Left lung (tissue), 4 donors: ENCODE measurements at regions not wholly inside any gene's neighbourhood (a gene's known extent, or its start where the extent isn't known, plus 50 kb on each side); places are given as distances from the start of the nearest gene placed in this dataset.

Experiments
- ATAC-seq: fragments of 200-7000 bp; cut with Tn5 transposase; one replicate; pipeline ENCODE4 v1.9.1; 2020; ENCODE audit warnings: moderate library complexity
- DNase-seq, 4 donors: peaks; one replicate each; pipeline ENCODE4 v3.0.0-alpha.2; 2013 to 2020
- H3K27ac ChIP-seq, 2 donors: fragments of 200-600 bp; sonication (generic) in 1 of 2; one replicate each; pipeline versions ENCODE4 v1.5.0 to v1.8.0; 2020 to 2021
- H3K27me3 ChIP-seq, 2 donors: fragments of 200-600 bp; sonication (generic) in 1 of 2; one replicate each; pipeline versions ENCODE4 v1.5.0 to v1.8.0; 2020 to 2021
- H3K36me3 ChIP-seq, 2 donors: fragments of 200-600 bp; sonication (generic) in 1 of 2; one replicate each; pipeline versions ENCODE4 v1.5.0 to v1.8.0; 2020 to 2021
- H3K4me1 ChIP-seq, 2 donors: fragments of 200-600 bp; one replicate each; pipeline ENCODE4 v1.8.0; 2021
- H3K4me3 ChIP-seq, 2 donors: fragments of 200-600 bp; sonication (generic) in 1 of 2; one replicate each; pipeline versions ENCODE4 v1.5.0 to v1.8.0; 2020 to 2021; ENCODE audit warnings: mild to moderate bottlenecking in 1 of 2
- H3K9me3 ChIP-seq, 2 donors: fragments of 200-600 bp; sonication (generic) in 1 of 2; one replicate each; pipeline versions ENCODE4 v1.5.0 to v1.8.0; 2020 to 2021
- CTCF ChIP-seq, 2 donors: fragments of 200-600 bp; sonication (generic) in 1 of 2; IDR thresholded peaks; one replicate each; pipeline versions ENCODE4 v1.5.0 to v1.8.0; 2021; ENCODE audit warnings: antibody characterized with exemption in 2 of 2
- intact Hi-C, 2 donors: fragments of 100-400 bp; cut with DNase I; formaldehyde crosslinking; loops; one replicate each; pipeline versions ENCODE4 v1.11.2 to v1.14.2; 2022
- donor health status: DM: no; HTN: yes; CAD: no.
- donor health status: DM: no; HTN: no; CAD: no.

GRCh38 chr12:92056290-92056689 lies 89.4 kb downstream of the BTG1 start:
- Histone ChIP-seq H3K27me3 (no peaks in the 10 kb centered on the region), H3K4me3 (no peak overlapping the region), H3K9me3 (no peaks in the 10 kb centered on the region), H3K36me3 (no peaks in the 10 kb centered on the region), H3K27ac (no peak overlapping the region), H3K4me1 (peaks cover 0 to 36% of the 10 kb centered on the region in 2 donors)
- DNase-seq, result no peak
- ATAC-seq, result no peak
- intact Hi-C loops, result no loop called here
- TF ChIP-seq CTCF (IDR thresholded peaks at IDR 0.05), result no peak

GRCh38 chr12:92055877-92056276 lies 89.8 kb downstream of the BTG1 start:
- Histone ChIP-seq H3K4me1 (peaks cover 0 to 32% of the 10 kb centered on the region in 2 donors), H3K9me3 (no peaks in the 10 kb centered on the region), H3K27ac (no peak overlapping the region), H3K27me3 (no peaks in the 10 kb centered on the region), H3K4me3 (no peak overlapping the region), H3K36me3 (no peaks in the 10 kb centered on the region)
- intact Hi-C loops, result no loop called here
- DNase-seq (no peak), ATAC-seq (peak; percentile 90)
- TF ChIP-seq CTCF (IDR thresholded peaks at IDR 0.05), result no peak

- H3K4me1 ChIP-seq, result peaks cover 0 to 9% of the 10 kb centered on the region in 2 donors
- ATAC-seq, result no peak
- H3K27me3 ChIP-seq, result no peaks in the 10 kb centered on the region
- H3K9me3 ChIP-seq, result no peaks in the 10 kb centered on the region
- H3K27ac ChIP-seq, result no peak overlapping the region
- TF ChIP-seq CTCF (IDR thresholded peaks at IDR 0.05), result no peak
- no peak overlapping the region for H3K4me3 ChIP-seq
- no peaks in the 10 kb centered on the region for H3K36me3 ChIP-seq
- intact Hi-C loops, result no loop called here
- no peak for DNase-seq
Observed at GRCh38 chr12:92051441-92051840, 94.2 kb downstream of the BTG1 start.

GRCh38 chr12:92049403-92049802 lies 96.2 kb downstream of the BTG1 start:
- ATAC-seq (no peak), DNase-seq (no peak)
- Histone ChIP-seq H3K27ac (no peak overlapping the region), H3K4me3 (no peak overlapping the region), H3K4me1 (no peaks in the 10 kb centered on the region), H3K27me3 (no peaks in the 10 kb centered on the region), H3K9me3 (no peaks in the 10 kb centered on the region), H3K36me3 (no peaks in the 10 kb centered on the region)
- intact Hi-C loops, result no loop called here
- no peak for TF ChIP-seq CTCF (IDR thresholded peaks at IDR 0.05)

- ATAC-seq (no peak), DNase-seq (no peak)
- Histone ChIP-seq H3K9me3 (no peaks in the 10 kb centered on the region), H3K27me3 (no peaks in the 10 kb centered on the region), H3K27ac (no peak overlapping the region), H3K4me1 (no peaks in the 10 kb centered on the region), H3K4me3 (no peak overlapping the region), H3K36me3 (no peaks in the 10 kb centered on the region)
- intact Hi-C loops, result no loop called here
- no peak for TF ChIP-seq CTCF (IDR thresholded peaks at IDR 0.05)
Observed at GRCh38 chr12:92047393-92047826, 98.2 kb downstream of the BTG1 start.
